ENCODE measurements at regions not wholly inside any gene's neighbourhood (a gene's known extent, or its start where the extent isn't known, plus 50 kb on each side); places are given as distances from the start of the nearest gene placed in this dataset.

DNA sequence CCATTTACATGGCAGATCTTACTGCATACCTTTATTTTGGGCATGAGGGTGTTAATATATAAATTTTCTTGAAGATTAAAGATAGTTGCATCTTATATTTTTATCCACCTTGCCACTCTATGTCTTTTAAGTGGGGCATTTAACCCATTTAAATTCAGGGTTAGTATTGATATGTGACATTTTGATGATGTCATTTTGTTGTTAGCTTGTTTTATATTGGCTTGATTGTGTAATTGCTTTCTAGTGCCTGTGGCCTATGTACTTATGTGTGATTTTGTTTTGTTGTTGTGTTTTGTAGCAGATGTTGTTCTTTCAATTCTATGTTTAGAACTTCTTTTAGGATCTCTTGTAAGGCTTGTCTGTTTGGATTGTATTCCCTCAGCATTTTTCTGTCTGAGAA lies 939.9 kb upstream of the CDH9 start:
- no peak for ATAC-seq
- H3K9me3 Mint-ChIP-seq: no peaks in the 10 kb centered on the region; the same call in 1 of the 3 replicates
- Histone ChIP-seq H4K20me1 (replicated peaks; ENCODE audit: insufficient read depth) (no peaks in the 10 kb centered on the region), H2AFZ (no peak overlapping the region), H3F3A (replicated peaks; ENCODE audit: low read depth) (no peaks in the 10 kb centered on the region), H3K79me2 (replicated peaks; ENCODE audit: insufficient read depth) (no peaks in the 10 kb centered on the region), H3K4me1 (ENCODE audit: insufficient read depth) (no peaks in the 10 kb centered on the region), H3K27me3 (ENCODE audit: insufficient read depth) (no peaks in the 10 kb centered on the region), H3K36me3 (ENCODE audit: insufficient read depth) (no peaks in the 10 kb centered on the region), H3K9me2 (ENCODE audit: insufficient read depth) (no peaks in the 10 kb centered on the region), H3K27ac (ENCODE audit: low read depth) (no peak overlapping the region), H3K4me2 (no peak overlapping the region), H3K4me3 (no peak overlapping the region)
- H3K27ac Mint-ChIP-seq: no peak overlapping the region
- no peaks in the 10 kb centered on the region for H3K27me3 Mint-ChIP-seq (ENCODE audit: insufficient read depth, low read depth, poor library complexity)
- no peaks in the 10 kb centered on the region for H3K4me1 Mint-ChIP-seq
- no peak for TF ChIP-seq STAT1 (IDR thresholded peaks at IDR 0.05; ENCODE audit: unreplicated experiment)
- TF ChIP-seq POLR2AphosphoS5 (IDR thresholded peaks at IDR 0.05; ENCODE audit: low read depth): no peak
- no peak for TF ChIP-seq EZH2phosphoT487 (IDR thresholded peaks at IDR 0.05; ENCODE audit: unreplicated experiment)
- no peak for TF ChIP-seq ZNF114 (CRISPR knock-in tag; IDR thresholded peaks at IDR 0.05)
- TF ChIP-seq EZH2 (IDR thresholded peaks at IDR 0.05; ENCODE audit: low read depth, unreplicated experiment): no peak
- TF ChIP-seq, protein P1, sequence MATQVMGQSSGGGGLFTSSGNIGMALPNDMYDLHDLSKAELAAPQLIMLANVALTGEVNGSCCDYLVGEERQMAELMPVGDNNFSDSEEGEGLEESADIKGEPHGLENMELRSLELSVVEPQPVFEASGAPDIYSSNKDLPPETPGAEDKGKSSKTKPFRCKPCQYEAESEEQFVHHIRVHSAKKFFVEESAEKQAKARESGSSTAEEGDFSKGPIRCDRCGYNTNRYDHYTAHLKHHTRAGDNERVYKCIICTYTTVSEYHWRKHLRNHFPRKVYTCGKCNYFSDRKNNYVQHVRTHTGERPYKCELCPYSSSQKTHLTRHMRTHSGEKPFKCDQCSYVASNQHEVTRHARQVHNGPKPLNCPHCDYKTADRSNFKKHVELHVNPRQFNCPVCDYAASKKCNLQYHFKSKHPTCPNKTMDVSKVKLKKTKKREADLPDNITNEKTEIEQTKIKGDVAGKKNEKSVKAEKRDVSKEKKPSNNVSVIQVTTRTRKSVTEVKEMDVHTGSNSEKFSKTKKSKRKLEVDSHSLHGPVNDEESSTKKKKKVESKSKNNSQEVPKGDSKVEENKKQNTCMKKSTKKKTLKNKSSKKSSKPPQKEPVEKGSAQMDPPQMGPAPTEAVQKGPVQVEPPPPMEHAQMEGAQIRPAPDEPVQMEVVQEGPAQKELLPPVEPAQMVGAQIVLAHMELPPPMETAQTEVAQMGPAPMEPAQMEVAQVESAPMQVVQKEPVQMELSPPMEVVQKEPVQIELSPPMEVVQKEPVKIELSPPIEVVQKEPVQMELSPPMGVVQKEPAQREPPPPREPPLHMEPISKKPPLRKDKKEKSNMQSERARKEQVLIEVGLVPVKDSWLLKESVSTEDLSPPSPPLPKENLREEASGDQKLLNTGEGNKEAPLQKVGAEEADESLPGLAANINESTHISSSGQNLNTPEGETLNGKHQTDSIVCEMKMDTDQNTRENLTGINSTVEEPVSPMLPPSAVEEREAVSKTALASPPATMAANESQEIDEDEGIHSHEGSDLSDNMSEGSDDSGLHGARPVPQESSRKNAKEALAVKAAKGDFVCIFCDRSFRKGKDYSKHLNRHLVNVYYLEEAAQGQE (IDR thresholded peaks at IDR 0.05; ENCODE audit: unreplicated experiment): no peak
- no peak for TF ChIP-seq CREB1 (CRISPR knock-in tag; IDR thresholded peaks at IDR 0.05; ENCODE audit: low read depth)
- no peak for TF ChIP-seq ETS1 (IDR thresholded peaks at IDR 0.05)
- no peak for TF ChIP-seq NANOG (IDR thresholded peaks at IDR 0.05; ENCODE audit: borderline replicate concordance)
- TF ChIP-seq CTCF (conservative IDR thresholded peaks at IDR 0.05; ENCODE audit: low read depth in 2 of 2): no peak
- TF ChIP-seq JUNB (IDR thresholded peaks at IDR 0.05; ENCODE audit: unreplicated experiment): no peak
- no peak for TF ChIP-seq ZNF462 (CRISPR knock-in tag; IDR thresholded peaks at IDR 0.05)
- TF ChIP-seq ZNF331 (CRISPR knock-in tag; IDR thresholded peaks at IDR 0.05; ENCODE audit: low read depth): no peak
- H3K36me3 Mint-ChIP-seq (ENCODE audit: low read depth): no peaks in the 10 kb centered on the region
- H3K4me3 Mint-ChIP-seq: no peak overlapping the region
- no peak for DNase-seq (ENCODE audit: low spot score)

Measured in GM23338 (cell line).